ENCODE measurements at regions not wholly inside any gene's neighbourhood (a gene's known extent, or its start where the extent isn't known, plus 50 kb on each side); places are given as distances from the start of the nearest gene placed in this dataset.

DNA sequence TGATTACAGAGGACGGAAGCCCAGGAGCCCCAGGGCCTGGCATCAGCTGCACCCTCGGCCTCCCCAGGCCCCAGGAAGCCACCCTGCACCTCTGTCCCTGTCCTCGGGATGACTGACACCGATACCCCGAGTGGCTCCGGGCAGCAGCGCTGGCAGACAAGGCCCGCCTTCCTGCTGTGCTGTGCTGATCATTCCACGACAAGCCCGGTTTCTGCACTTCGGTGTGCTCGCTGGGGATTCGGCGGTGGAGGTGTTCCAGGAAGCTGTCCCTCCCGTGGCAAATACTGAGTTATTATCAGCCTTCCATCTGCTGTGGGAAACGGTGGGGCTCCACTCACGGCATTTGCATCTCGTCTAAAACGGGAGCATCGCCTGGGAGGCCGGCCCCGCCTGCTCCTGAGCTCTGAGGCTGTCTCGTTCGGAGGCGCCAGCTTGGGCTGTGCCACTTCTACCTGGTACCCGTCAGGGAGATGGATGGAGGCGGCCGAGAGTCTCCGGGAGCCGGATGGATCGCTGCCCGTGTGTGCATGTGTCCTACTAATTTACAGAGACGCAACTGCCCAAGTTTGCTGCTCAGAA is 506.1 kb downstream of the BRD1 start:
- TF ChIP-seq, protein P1, sequence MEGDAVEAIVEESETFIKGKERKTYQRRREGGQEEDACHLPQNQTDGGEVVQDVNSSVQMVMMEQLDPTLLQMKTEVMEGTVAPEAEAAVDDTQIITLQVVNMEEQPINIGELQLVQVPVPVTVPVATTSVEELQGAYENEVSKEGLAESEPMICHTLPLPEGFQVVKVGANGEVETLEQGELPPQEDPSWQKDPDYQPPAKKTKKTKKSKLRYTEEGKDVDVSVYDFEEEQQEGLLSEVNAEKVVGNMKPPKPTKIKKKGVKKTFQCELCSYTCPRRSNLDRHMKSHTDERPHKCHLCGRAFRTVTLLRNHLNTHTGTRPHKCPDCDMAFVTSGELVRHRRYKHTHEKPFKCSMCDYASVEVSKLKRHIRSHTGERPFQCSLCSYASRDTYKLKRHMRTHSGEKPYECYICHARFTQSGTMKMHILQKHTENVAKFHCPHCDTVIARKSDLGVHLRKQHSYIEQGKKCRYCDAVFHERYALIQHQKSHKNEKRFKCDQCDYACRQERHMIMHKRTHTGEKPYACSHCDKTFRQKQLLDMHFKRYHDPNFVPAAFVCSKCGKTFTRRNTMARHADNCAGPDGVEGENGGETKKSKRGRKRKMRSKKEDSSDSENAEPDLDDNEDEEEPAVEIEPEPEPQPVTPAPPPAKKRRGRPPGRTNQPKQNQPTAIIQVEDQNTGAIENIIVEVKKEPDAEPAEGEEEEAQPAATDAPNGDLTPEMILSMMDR (IDR thresholded peaks at IDR 0.05 in 8 of 11, conservative IDR thresholded peaks at IDR 0.05 in 3 of 11) = no peak
- TF ChIP-seq POLR2AphosphoS5 (IDR thresholded peaks at IDR 0.05) = no peak

All from spleen (tissue), 7 donors.